K562 (cell line): ENCODE measurements at regions not wholly inside any gene's neighbourhood (a gene's known extent, or its start where the extent isn't known, plus 50 kb on each side); places are given as distances from the start of the nearest gene placed in this dataset.

Experiments
- CHD1 ChIP-seq: fragments of 200-600 bp; sonication (generic); IDR thresholded peaks from one replicate; pipeline ENCODE4 v1.6.1; 2012; ENCODE audit warnings: mild to moderate bottlenecking, moderate library complexity, low read length, inconsistent platforms
- CTCF ChIP-seq, 3 experiments: IDR thresholded peaks in 2 of 3; conservative IDR thresholded peaks in 1 of 3; 2 replicates each; pipeline ENCODE4 v1.5.1; 2011 to 2012; ENCODE audit warnings: low read length in 3 of 3, mild to moderate bottlenecking in 3 of 3, control low read depth in 2 of 3, improper control_type of control experiment in 1 of 3, inconsistent platforms in 1 of 3, low read depth in 1 of 3, mixed read lengths in 1 of 3, moderate library complexity in 1 of 3; ENCODE audit not compliant: insufficient read depth in 2 of 3
- EP300 ChIP-seq: IDR thresholded peaks from 2 replicates; pipeline ENCODE4 v1.6.1; 2012; ENCODE audit warnings: low read length, improper control_type of control experiment
- EZH2 ChIP-seq: IDR thresholded peaks from 2 replicates; pipeline ENCODE4 v1.6.1; 2012; ENCODE audit warnings: low read depth, mild to moderate bottlenecking, inconsistent platforms, low read length, borderline replicate concordance
- RFX5 ChIP-seq: IDR thresholded peaks from 2 replicates; pipeline ENCODE4 v1.6.1; 2011; ENCODE audit warnings: low read depth, mild to moderate bottlenecking, improper control_type of control experiment, low read length
- ZNF3 ChIP-seq: fragments of 250-450 bp; sonication (Bioruptor Pico); IDR thresholded peaks from 2 replicates; pipeline ENCODE4 v1.5.0; 2021; ENCODE audit warnings: mild to moderate bottlenecking, moderate library complexity

- TF ChIP-seq CHD1: no peak
- no peak for TF ChIP-seq EZH2
- TF ChIP-seq RFX5: no peak
- no peak for TF ChIP-seq EP300
- TF ChIP-seq ZNF3 (CRISPR knock-in tag): no peak
- no peak for TF ChIP-seq CTCF (IDR thresholded peaks at IDR 0.05 in 2 of 3, conservative IDR thresholded peaks at IDR 0.05 in 1 of 3; ENCODE audit: insufficient read depth in 2 of 3, low read depth in 1 of 3, low read length in 3 of 3)
These were observed 480.0 kb upstream of the SYT4 start for GRCh38 chr18:43757273-43757672.
